T-helper 2 cell treated with Interferon-gamma antibody and Interleukin-4, amounts not matched to agents 5 μg/mL and 100 μg/mL, for 36 hours (primary cell): ENCODE measurements at regions not wholly inside any gene's neighbourhood (a gene's known extent, or its start where the extent isn't known, plus 50 kb on each side); places are given as distances from the start of the nearest gene placed in this dataset.
"Not testable (repeated sequence)": the region's sequence is repeated elsewhere in the genome, so short reads cannot be mapped to it uniquely, and the experiment has no call there.

Experiments used
- DNase-seq: peaks from one replicate; pipeline ENCODE4 v3.0.0; 2021; ENCODE audit warnings: low spot score
- H3K27ac Mint-ChIP-seq: one replicate; pipeline ENCODE4 v1.8.0; 2021; ENCODE audit warnings: mild to moderate bottlenecking, mixed read lengths
- H3K27me3 Mint-ChIP-seq: one replicate; pipeline ENCODE4 v1.8.0; 2021; ENCODE audit warnings: low read depth, mixed read lengths
- H3K36me3 Mint-ChIP-seq: one replicate; pipeline ENCODE4 v1.8.0; 2021; ENCODE audit warnings: low read depth, mixed read lengths
- H3K4me1 Mint-ChIP-seq: one replicate; pipeline ENCODE4 v1.8.0; 2021; ENCODE audit warnings: low read depth, mixed read lengths
- H3K4me3 Mint-ChIP-seq: one replicate; pipeline ENCODE4 v1.8.0; 2022; ENCODE audit warnings: mild to moderate bottlenecking, moderate library complexity, mixed read lengths
- H3K9me3 Mint-ChIP-seq: one replicate; pipeline ENCODE4 v1.8.0; 2021; ENCODE audit warnings: mixed read lengths

DNA sequence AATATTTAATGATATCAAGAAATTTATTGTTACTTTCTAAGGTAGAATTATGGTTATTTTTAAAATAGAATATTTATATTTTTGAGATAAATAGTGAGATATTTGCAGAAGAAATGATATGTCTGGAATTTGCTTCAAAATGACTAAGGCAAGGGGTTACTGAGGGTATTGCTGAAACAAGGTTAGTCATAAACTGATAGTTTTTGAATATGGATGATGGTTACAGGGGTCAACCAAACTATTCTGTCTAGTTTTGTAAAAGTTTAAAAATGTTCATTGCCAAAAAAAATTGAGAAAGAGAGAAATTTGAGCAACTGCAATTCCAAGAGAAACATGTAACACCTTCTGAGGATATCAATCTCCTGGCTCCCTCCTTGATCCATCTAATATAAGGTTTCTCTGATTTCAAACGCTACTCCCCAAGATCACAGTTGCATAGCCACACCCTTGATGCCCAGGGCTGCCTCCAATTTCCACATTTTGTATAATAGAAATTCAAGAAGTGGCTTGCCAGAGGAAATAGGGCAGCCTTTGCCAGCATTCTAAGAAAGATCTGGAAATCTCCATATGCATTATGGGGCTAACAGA, 159.4 kb upstream of the NAMPT start:
- no peaks in the 10 kb centered on the region for H3K4me1 Mint-ChIP-seq
- H3K27ac Mint-ChIP-seq: no peak overlapping the region
- H3K27me3 Mint-ChIP-seq: peaks cover 3% of the 10 kb centered on the region
- no peak for DNase-seq
- H3K4me3 Mint-ChIP-seq: no peak overlapping the region
- H3K9me3 Mint-ChIP-seq: peaks cover 2% of the 10 kb centered on the region
- H3K36me3 Mint-ChIP-seq: peaks cover under 1% of the 10 kb centered on the region

DNA sequence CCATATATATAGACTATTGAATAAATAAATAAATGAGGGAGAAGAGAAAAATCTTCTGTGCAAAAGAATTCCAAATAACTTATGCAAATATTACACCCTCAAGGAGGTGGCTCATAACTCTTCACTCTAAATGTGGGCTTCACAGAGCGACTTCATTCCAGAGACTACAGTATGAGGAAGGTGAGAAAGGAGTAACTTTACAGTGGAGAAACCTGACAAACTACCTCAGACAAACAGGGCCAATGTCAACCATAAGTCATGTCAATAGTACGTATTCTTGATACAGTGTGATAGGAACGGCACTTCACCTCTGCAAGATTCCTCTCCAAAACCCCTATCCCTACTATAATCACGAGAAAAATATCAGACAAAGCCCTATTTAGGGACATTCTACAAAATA, 158.4 kb upstream of the NAMPT start:
- H3K4me3 Mint-ChIP-seq: no peak overlapping the region
- no peak overlapping the region for H3K27ac Mint-ChIP-seq
- H3K36me3 Mint-ChIP-seq: peaks cover 2% of the 10 kb centered on the region
- no peak for DNase-seq
- H3K4me1 Mint-ChIP-seq: no peaks in the 10 kb centered on the region
- peaks cover 4% of the 10 kb centered on the region for H3K9me3 Mint-ChIP-seq
- peaks cover 3% of the 10 kb centered on the region for H3K27me3 Mint-ChIP-seq

DNA sequence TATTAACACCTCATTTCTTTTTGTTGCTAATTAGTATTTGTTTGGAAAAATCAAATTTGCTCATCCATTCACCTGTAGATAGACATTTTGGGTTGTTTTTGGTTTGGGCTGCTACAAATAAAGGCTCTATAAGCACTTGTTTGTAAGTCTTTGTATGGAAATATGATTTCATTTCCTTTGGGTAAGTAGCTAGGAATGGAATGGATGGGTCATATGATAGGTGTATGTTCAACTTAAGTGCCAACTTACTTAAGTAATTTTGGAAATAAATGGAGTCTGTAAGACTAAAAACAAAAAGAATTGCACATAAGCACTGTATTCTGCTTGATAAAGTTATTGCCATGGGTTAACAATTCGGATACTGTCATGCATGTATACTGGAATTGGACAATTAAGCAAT, 157.7 kb upstream of the NAMPT start:
- Mint-ChIP-seq H3K27ac (no peak overlapping the region), H3K4me1 (no peaks in the 10 kb centered on the region), H3K4me3 (no peak overlapping the region), H3K27me3 (peaks cover 3% of the 10 kb centered on the region), H3K9me3 (peaks cover 4% of the 10 kb centered on the region), H3K36me3 (peaks cover 2% of the 10 kb centered on the region)
- DNase-seq: no peak

DNA sequence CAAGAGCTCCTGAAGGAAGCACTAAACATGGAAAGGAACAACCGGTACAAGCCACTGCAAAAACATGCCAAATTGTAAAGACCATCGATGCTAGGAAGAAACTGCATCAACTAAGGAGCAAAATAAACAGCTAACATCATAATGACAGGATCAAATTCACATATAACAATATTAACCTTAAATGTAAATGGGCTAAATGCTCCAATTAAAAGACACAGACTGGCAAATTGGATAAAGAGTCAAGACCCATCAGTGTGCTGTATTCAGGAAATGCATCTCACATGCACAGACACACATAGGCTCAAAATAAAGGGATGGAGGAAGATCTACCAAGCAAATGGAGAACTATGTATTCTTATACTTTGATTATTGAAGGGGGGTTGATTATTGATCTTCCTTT, 156.6 kb upstream of the NAMPT start:
- H3K27ac Mint-ChIP-seq, H3K4me3 Mint-ChIP-seq, H3K27me3 Mint-ChIP-seq, H3K9me3 Mint-ChIP-seq, H3K4me1 Mint-ChIP-seq, DNase-seq, H3K36me3 Mint-ChIP-seq: not testable (repeated sequence)

DNA sequence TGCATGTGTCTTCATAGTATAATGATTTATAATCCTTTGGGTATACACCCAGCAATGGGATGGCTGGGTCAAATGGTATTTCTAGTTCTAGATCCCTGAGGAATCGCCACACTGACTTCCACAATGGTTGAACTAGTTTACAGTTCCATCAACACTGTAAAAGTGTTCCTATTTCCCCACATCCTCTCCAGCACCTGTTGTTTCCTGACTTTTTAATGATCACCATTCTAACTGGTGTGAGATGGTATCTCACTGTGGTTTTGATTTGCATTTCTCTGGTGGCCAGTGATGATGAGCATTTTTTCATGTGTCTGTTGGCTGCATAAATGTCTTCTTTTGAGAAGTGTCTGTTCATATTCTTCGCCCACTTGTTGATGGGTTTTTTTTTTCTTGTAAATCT, 152.2 kb upstream of the NAMPT start:
- H3K27me3 Mint-ChIP-seq, H3K27ac Mint-ChIP-seq, H3K36me3 Mint-ChIP-seq: not testable (repeated sequence)

DNA sequence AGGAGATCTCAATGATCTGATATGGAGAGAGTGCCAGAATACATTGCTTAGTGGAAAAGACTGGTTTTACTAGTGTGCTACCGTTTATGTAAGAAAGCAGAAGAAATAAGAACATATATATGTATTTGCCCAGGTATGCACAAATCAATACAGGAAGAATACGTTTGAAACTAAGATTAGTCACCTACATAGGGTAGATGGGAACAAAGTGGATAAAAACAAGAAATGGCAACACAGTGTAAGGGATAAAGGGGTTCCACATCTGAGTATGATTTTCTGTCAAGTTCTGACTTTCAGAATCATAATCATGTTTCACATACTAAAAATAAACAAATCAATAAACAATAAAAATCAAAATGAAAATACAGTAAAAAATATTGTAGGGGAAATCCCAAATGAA, 148.6 kb upstream of the NAMPT start:
- Mint-ChIP-seq H3K9me3 (peaks cover 5% of the 10 kb centered on the region), H3K36me3 (no peaks in the 10 kb centered on the region), H3K27me3 (no peaks in the 10 kb centered on the region), H3K4me1 (no peaks in the 10 kb centered on the region), H3K4me3 (no peak overlapping the region), H3K27ac (no peak overlapping the region)
- no peak for DNase-seq

More for the DNA sequence above, 152.2 kb upstream of the NAMPT start:
- not testable (repeated sequence) for H3K9me3 Mint-ChIP-seq, H3K4me1 Mint-ChIP-seq, DNase-seq, H3K4me3 Mint-ChIP-seq

DNA sequence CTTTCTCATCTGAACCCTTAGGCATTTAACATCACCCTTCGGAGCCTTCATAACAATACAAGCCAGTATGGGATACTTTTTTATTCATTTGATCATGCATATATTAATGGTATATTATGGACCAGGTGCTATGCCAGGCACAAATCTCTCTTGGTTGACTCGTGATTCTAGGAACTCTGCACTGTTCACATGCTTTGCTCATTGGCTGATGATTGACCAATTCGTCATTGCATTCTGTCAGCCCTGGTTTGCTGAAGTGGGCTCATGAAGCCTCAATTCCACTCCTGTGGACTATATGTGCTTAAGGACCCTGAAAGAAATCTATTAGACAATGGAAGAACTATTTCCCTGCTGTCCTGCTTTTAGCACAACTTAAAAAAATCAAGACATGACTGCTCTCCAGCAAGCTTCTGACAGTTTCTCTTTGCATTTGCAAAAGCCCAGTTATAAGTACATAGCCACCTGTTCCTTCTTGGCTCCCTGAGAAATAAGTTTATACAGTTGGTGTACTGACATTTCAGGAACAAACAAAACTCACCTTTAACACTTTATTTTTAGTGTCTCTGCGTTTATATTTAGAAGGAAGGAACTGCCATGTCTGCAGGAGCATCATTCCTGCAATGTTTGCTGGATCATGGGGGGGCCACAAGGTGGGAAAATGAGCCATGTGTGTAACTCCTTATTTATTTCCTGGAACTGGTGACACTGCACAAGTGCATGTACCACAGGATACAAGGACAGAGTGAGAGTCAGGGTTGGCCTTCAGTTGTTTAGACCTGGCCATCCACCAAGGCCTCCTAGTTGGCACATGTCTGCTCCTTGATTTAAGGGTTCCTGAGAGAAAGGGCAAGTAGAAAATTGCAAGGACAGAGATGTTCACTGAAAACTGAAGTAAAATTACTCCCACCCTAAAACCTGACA, 146.0 kb upstream of the NAMPT start:
- Mint-ChIP-seq H3K4me1 (no peaks in the 10 kb centered on the region), H3K36me3 (no peaks in the 10 kb centered on the region), H3K4me3 (no peak overlapping the region), H3K27ac (no peak overlapping the region), H3K9me3 (no peaks in the 10 kb centered on the region), H3K27me3 (no peaks in the 10 kb centered on the region)
- DNase-seq: no peak

DNA sequence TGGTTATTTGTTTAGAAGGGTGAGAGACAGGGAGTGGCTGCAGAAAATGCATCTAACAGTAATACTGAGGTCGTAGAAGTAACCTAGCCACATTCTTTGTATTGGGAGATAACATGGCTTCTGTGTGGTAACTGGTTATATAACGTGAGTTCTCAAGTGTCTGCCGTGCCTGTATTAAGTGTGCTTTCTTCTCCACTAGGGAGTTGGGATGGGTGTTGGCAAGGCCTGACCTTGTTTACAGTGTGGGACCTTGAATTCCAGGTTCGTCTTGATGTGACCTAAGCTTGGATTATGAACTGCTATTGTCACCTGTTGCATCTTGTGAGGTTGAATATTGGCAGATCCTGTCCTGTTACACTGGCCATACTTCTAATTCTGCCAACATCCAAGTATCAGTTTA, 145.3 kb upstream of the NAMPT start:
- Mint-ChIP-seq H3K4me1 (peaks cover 5% of the 10 kb centered on the region), H3K4me3 (no peak overlapping the region), H3K27me3 (no peaks in the 10 kb centered on the region), H3K27ac (no peak overlapping the region), H3K9me3 (no peaks in the 10 kb centered on the region), H3K36me3 (no peaks in the 10 kb centered on the region)
- DNase-seq: no peak

DNA sequence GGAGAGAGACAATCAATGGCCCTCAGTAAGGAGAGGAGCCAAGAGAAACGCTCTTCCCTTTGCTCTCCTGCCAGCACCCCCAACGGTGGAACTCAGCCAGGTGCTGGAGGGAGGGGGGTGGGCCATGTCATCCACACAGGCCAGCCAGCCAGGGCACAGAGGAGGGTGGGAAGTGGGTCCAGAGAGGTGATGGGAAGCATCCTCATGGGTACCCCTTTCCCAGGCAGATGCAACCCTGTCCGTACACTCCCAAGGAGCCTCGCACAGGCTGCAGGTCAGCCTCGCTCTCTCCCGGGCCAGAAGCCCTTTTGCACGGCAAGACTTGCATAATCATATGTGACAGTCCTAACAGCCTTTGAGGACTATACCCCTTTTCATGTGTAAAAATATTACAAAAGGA, 142.0 kb upstream of the NAMPT start:
- Mint-ChIP-seq H3K27ac (no peak overlapping the region), H3K4me1 (peaks cover 27% of the 10 kb centered on the region), H3K36me3 (no peaks in the 10 kb centered on the region), H3K4me3 (no peak overlapping the region), H3K9me3 (no peaks in the 10 kb centered on the region), H3K27me3 (no peaks in the 10 kb centered on the region)
- no peak for DNase-seq

DNA sequence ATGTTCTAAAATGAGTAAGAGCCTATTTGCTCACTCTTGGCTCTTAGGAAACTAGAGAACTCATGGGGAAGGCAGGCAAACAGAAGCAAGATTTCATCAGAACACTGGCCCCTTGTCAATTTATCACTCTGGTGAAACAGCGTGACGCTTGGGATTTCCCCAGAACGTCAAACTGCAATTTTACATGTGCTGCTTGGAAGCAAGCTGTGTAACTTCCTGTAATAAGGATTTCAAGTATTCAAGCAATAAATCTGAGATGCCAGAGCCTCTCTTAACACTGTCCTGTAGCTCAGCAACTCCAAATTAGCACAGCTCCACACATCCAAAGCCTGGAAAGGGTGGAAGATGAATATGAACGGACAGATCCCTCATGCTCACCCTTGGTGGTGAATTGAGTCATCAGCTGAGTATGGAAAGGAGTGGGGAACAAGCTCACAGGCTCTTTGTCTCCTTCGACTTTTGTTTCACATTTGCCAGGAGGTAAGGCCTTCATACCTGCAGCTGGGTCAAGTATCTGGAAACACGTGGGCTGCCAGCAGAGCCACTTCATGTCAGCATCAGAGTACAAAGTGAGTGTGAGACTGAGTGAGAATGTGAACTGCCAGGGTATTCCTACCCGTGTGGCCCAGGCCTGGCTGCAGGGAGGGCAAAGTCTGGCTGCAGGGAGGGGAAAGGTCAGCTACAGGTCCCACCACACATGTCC, 140.4 kb upstream of the NAMPT start:
- DNase-seq: peak; percentile 87
- Mint-ChIP-seq H3K4me1 (peaks cover 31% of the 10 kb centered on the region), H3K36me3 (no peaks in the 10 kb centered on the region), H3K4me3 (peak overlapping the region; percentile 32), H3K27me3 (no peaks in the 10 kb centered on the region), H3K9me3 (no peaks in the 10 kb centered on the region), H3K27ac (peak overlapping the region; percentile 70)

DNA sequence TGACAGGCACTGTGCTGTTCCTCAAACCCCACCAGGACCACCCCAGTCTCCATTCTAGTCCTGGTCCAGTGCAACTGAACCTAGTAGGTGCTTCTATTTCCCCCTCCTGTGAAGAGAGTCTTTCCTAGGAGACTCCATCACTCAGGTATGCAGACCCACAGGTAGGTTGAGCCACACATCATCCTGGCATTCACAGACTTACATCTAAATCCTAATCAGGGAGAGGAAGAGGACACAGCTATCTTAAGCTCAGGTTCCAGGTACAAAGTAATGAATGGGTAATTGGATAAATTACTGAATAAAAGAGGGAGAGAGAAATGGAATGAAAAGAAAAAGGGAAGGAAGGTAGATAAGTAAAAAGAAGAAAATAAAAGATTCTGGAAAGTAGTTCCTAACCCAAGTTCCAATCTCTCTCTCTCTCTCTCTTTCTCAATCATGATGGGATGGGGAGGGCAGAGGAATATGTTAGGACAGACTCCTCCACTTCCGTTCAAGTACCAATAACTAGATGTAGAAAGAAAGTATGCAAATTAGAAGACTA, 139.8 kb upstream of the NAMPT start:
- Mint-ChIP-seq H3K4me1 (peaks cover 34% of the 10 kb centered on the region), H3K9me3 (no peaks in the 10 kb centered on the region), H3K36me3 (no peaks in the 10 kb centered on the region), H3K27ac (peak overlapping the region; percentile 70), H3K4me3 (peak overlapping the region; percentile 32), H3K27me3 (no peaks in the 10 kb centered on the region)
- no peak for DNase-seq

DNA sequence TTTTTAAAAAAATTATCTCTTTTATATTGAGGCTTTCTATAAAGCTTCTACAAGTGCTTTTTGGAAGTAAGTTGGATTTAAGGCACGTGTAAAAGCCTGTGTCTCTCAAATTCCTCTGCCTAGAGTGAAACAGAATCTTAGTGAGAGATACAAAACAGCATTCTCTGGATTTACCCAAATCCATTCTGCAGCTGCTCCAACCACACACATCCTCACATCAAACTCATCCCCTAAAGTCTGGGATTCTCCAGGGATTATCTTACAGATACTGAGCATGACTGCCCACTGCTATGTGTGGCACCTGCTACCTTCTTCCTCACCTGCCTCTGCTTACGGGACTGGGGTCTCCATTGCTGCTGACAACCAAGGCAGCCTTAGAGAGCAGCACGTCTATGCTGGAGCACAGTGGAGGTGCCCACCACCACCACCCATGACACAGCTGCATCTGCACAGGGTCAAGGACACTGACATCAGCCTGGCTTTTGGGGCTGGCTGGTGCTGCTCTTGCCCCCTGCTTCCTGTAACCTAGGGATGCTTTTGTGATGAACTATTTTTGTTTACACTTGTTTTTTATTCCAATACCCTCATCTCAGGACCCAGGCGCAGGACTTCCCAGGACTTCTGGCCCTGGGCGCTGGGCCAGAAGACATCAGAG, 139.2 kb upstream of the NAMPT start:
- H3K9me3 Mint-ChIP-seq: no peaks in the 10 kb centered on the region
- H3K36me3 Mint-ChIP-seq: no peaks in the 10 kb centered on the region
- no peak for DNase-seq
- H3K27me3 Mint-ChIP-seq: no peaks in the 10 kb centered on the region
- peaks cover 34% of the 10 kb centered on the region for H3K4me1 Mint-ChIP-seq
- no peak overlapping the region for H3K4me3 Mint-ChIP-seq
- H3K27ac Mint-ChIP-seq: peak overlapping the region; percentile 70

DNA sequence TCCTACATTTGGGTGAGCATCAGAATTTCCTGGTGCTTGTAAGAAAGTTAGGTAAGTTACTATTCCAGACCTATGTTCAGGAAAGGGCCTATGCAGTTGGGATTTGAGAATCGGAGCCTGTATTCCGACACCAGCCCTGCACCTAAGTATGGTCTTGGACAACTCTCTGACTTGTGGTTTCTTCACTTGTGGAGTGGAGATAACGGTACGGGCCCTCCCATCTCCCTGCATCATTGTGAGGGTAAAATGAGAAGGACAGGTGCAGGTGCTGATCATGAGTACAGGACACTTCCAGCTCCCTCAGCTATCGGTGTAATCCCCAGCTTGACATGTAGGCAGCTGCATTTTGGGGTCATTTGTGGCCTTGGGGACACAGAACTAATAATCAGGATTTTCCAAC, 138.3 kb upstream of the NAMPT start:
- Mint-ChIP-seq H3K4me1 (peaks cover 36% of the 10 kb centered on the region), H3K9me3 (no peaks in the 10 kb centered on the region), H3K27ac (no peak overlapping the region), H3K36me3 (no peaks in the 10 kb centered on the region), H3K4me3 (no peak overlapping the region), H3K27me3 (no peaks in the 10 kb centered on the region)
- DNase-seq: no peak
